ENCODE measurements at regions not wholly inside any gene's neighbourhood (a gene's known extent, or its start where the extent isn't known, plus 50 kb on each side); places are given as distances from the start of the nearest gene placed in this dataset.

DNA sequence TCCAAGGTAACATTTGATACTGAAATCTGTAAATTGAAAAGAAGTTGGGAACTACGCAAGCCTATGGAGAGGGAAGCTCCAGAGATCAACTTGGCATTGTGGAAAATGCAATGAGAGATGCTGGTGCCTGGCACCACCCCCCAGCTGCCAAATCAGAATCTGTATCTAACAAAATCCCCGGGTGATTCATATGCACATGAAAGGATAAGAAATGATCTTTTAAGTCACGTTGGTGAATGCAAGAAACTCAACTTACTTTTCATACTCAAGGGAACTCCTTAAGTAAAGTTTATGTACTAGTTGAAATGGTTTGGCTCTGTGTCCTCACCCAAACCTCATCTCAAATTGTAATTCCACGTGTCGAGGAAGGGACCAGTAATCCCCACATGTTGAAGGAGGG, 158.5 kb upstream of the MYO16 start:
- no peak for TF ChIP-seq CTCF (IDR thresholded peaks at IDR 0.05)
- no peak for TF ChIP-seq POLR2AphosphoS5 (IDR thresholded peaks at IDR 0.05)
